ENCODE measurements at regions not wholly inside any gene's neighbourhood (a gene's known extent, or its start where the extent isn't known, plus 50 kb on each side); places are given as distances from the start of the nearest gene placed in this dataset.

GRCh38 chr11:57083641-57084385, 95.1 kb downstream of the OR5AK2 start:
- no peak overlapping the region for H3K4me3 ChIP-seq
- H3K36me3 ChIP-seq: no peaks in the 10 kb centered on the region
- TF ChIP-seq POLR2A (IDR thresholded peaks at IDR 0.05): no peak
- TF ChIP-seq, protein P1, sequence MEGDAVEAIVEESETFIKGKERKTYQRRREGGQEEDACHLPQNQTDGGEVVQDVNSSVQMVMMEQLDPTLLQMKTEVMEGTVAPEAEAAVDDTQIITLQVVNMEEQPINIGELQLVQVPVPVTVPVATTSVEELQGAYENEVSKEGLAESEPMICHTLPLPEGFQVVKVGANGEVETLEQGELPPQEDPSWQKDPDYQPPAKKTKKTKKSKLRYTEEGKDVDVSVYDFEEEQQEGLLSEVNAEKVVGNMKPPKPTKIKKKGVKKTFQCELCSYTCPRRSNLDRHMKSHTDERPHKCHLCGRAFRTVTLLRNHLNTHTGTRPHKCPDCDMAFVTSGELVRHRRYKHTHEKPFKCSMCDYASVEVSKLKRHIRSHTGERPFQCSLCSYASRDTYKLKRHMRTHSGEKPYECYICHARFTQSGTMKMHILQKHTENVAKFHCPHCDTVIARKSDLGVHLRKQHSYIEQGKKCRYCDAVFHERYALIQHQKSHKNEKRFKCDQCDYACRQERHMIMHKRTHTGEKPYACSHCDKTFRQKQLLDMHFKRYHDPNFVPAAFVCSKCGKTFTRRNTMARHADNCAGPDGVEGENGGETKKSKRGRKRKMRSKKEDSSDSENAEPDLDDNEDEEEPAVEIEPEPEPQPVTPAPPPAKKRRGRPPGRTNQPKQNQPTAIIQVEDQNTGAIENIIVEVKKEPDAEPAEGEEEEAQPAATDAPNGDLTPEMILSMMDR (IDR thresholded peaks at IDR 0.05 in 8 of 11, conservative IDR thresholded peaks at IDR 0.05 in 3 of 11): no peak
- TF ChIP-seq POLR2AphosphoS5 (IDR thresholded peaks at IDR 0.05): no peak
- WGBS, 5 donors: 52 to 61% (median 56%) methylated on average over 2 of the region's 2 CpGs
- intact Hi-C loops (cut with DNase I; ENCODE audit: low total_unique reads): no loop called here
- peaks cover 0 to 23% (median 1%) of the 10 kb centered on the region in 6 donors for H3K4me1 ChIP-seq
- peak overlapping the region in 1 of 8 donors; percentile 47 for H3K27ac ChIP-seq
- DNase-seq: no peak
- H3K9me3 ChIP-seq: no peaks in the 10 kb centered on the region
- H3K27me3 ChIP-seq (replicated peaks in 1 of 7): no peaks in the 10 kb centered on the region

GRCh38 chr11:57085611-57086010, 96.1 kb upstream of the LRRC55 start:
- peak overlapping the region in 1 of 8 donors; percentile 2 for H3K4me3 ChIP-seq
- no peaks in the 10 kb centered on the region for H3K36me3 ChIP-seq
- peaks cover 0 to 20% (median 1%) of the 10 kb centered on the region in 6 donors for H3K4me1 ChIP-seq
- peak overlapping the region in 5 of 8 donors; percentile 4 to 60 (median 44) for H3K27ac ChIP-seq
- intact Hi-C loops (cut with DNase I; ENCODE audit: low total_unique reads): no loop called here
- no peaks in the 10 kb centered on the region for H3K27me3 ChIP-seq (replicated peaks in 1 of 7)
- H3K9me3 ChIP-seq: no peaks in the 10 kb centered on the region
- WGBS, 5 donors: 16 to 55% (median 36%) methylated on average over 1 of the region's 1 CpG
- TF ChIP-seq POLR2A (IDR thresholded peaks at IDR 0.05) (no peak), POLR2AphosphoS5 (IDR thresholded peaks at IDR 0.05) (no peak)
- TF ChIP-seq, protein P1 (IDR thresholded peaks at IDR 0.05 in 8 of 11, conservative IDR thresholded peaks at IDR 0.05 in 3 of 11): peak in 3 of 11 experiments; percentile 18 to 39 (median 19)
- no peak for DNase-seq

DNA sequence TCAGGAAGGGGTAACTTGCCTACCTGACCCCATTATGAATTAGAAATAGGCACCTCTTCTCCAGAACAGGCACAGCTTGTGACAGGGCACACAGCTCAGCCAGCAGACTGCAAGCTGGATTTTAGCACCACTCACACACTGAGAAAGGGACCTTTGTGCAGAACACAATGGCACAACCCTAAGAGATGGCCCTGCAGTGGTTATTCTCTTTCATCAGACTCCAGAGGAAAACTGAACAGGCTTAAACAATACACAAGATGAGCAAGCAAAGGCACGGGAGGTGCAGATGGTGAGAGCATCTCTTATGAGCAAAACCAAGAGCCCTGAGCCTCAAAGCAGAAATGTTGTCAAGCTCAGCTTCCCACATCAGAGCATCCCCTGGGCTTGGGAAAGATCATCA, 93.8 kb upstream of the LRRC55 start:
- WGBS, 5 donors: 38 to 70% (median 59%) methylated on average over 1 of the region's 1 CpG
- no peaks in the 10 kb centered on the region for H3K27me3 ChIP-seq (replicated peaks in 1 of 7)
- TF ChIP-seq POLR2A (IDR thresholded peaks at IDR 0.05): no peak
- no peak for TF ChIP-seq POLR2AphosphoS5 (IDR thresholded peaks at IDR 0.05)
- TF ChIP-seq, protein P1 (IDR thresholded peaks at IDR 0.05 in 8 of 11, conservative IDR thresholded peaks at IDR 0.05 in 3 of 11): no peak
- H3K27ac ChIP-seq: peak overlapping the region in 4 of 8 donors; percentile 0 to 84 (median 60)
- H3K9me3 ChIP-seq: no peaks in the 10 kb centered on the region
- no peaks in the 10 kb centered on the region for H3K36me3 ChIP-seq
- intact Hi-C loops (cut with DNase I; ENCODE audit: low total_unique reads): no loop called here
- H3K4me3 ChIP-seq: peak overlapping the region in 7 of 8 donors; percentile 1 to 59 (median 31)
- DNase-seq: no peak
- H3K4me1 ChIP-seq: peaks cover 0 to 15% (median 1%) of the 10 kb centered on the region in 6 donors

- TF ChIP-seq, protein P1 (IDR thresholded peaks at IDR 0.05 in 8 of 11, conservative IDR thresholded peaks at IDR 0.05 in 3 of 11): no peak
- TF ChIP-seq POLR2AphosphoS5 (IDR thresholded peaks at IDR 0.05): peak; percentile 12 to 75 (median 59)
- no peaks in the 10 kb centered on the region for H3K9me3 ChIP-seq
- intact Hi-C loops (cut with DNase I; ENCODE audit: low total_unique reads): no loop called here
- peak overlapping the region in 7 of 8 donors; percentile 26 to 59 (median 31) for H3K4me3 ChIP-seq
- peak; percentile 78 for DNase-seq
- H3K4me1 ChIP-seq: no peaks in the 10 kb centered on the region
- WGBS, 5 donors: 61 to 78% (median 68%) methylated on average over 9 of the region's 9 CpGs
- no peaks in the 10 kb centered on the region for H3K27me3 ChIP-seq (replicated peaks in 1 of 7)
- peak overlapping the region; percentile 6 to 84 (median 77) for H3K27ac ChIP-seq
- H3K36me3 ChIP-seq: no peaks in the 10 kb centered on the region
These were observed 89.6 kb upstream of the LRRC55 start for GRCh38 chr11:57092028-57092698.
